CD14-positive monocyte (primary cell): ENCODE measurements at regions not wholly inside any gene's neighbourhood (a gene's known extent, or its start where the extent isn't known, plus 50 kb on each side); places are given as distances from the start of the nearest gene placed in this dataset.

Experiments used
- DNase-seq, 3 donors: peaks; one replicate each; pipeline ENCODE4 v3.0.0-alpha.2; 2011 to 2022
- H2AFZ ChIP-seq: 2 replicates; pipeline ENCODE4 v1.6.0; 2012; ENCODE audit warnings: mild to moderate bottlenecking, low read depth, low read length, inconsistent platforms; ENCODE audit not compliant: insufficient read depth, poor library complexity, severe bottlenecking
- H3K27ac ChIP-seq, 2 donors: 1 replicate in 1 of 2; 2 replicates in 1 of 2; pipeline ENCODE4 v1.5.1; 2012 to 2013; ENCODE audit warnings: low read length in 2 of 2, control low read depth in 1 of 2, inconsistent platforms in 1 of 2, low read depth in 1 of 2, mild to moderate bottlenecking in 1 of 2
- H3K27me3 ChIP-seq, 2 donors: one replicate each; pipeline versions ENCODE4 v1.6.0 to v1.6.1; 2011 to 2013; ENCODE audit warnings: low read length in 2 of 2; ENCODE audit not compliant: control insufficient read depth in 2 of 2, insufficient read depth in 2 of 2
- H3K36me3 ChIP-seq, 2 donors: replicated peaks in 1 of 2; 1 replicate in 1 of 2; 2 replicates in 1 of 2; pipeline versions ENCODE4 v1.5.1 to v1.6.1; 2012 to 2013; ENCODE audit warnings: low read length in 2 of 2, control low read depth in 1 of 2, inconsistent platforms in 1 of 2, mild to moderate bottlenecking in 1 of 2; ENCODE audit not compliant: insufficient read depth in 2 of 2, control insufficient read depth in 1 of 2
- H3K4me1 ChIP-seq, 2 donors: 1 replicate in 1 of 2; 2 replicates in 1 of 2; pipeline versions ENCODE4 v1.5.1 to v1.6.1; 2012 to 2013; ENCODE audit warnings: low read length in 2 of 2, control low read depth in 1 of 2, inconsistent platforms in 1 of 2, mild to moderate bottlenecking in 1 of 2, moderate library complexity in 1 of 2; ENCODE audit not compliant: insufficient read depth in 2 of 2, control insufficient read depth in 1 of 2
- H3K4me2 ChIP-seq: replicated peaks from 2 replicates; pipeline ENCODE3; 2012; ENCODE audit warnings: low read length, moderate library complexity, mild to moderate bottlenecking; ENCODE audit not compliant: poor library complexity, severe bottlenecking; ENCODE audit errors: extremely low read depth
- H3K4me3 ChIP-seq, 3 experiments: fragments of 200-600 bp in 1 of 3; sonication (generic) in 1 of 3; replicated peaks in 1 of 3; 1 replicate in 2 of 3; 2 replicates in 1 of 3; pipeline ENCODE4 v1.5.1; 2011 to 2013; ENCODE audit warnings: low read length in 3 of 3, mild to moderate bottlenecking in 3 of 3, control low read depth in 2 of 3, low read depth in 2 of 3, inconsistent platforms in 1 of 3, moderate library complexity in 1 of 3
- H3K79me2 ChIP-seq: 2 replicates; pipeline ENCODE4 v1.6.0; 2012; ENCODE audit warnings: mild to moderate bottlenecking, control low read depth, inconsistent platforms, low read length, moderate library complexity; ENCODE audit not compliant: insufficient read depth
- H3K9ac ChIP-seq: 2 replicates; pipeline ENCODE4 v1.6.0; 2017; ENCODE audit warnings: low read length, mild to moderate bottlenecking; ENCODE audit not compliant: insufficient read depth, poor library complexity, severe bottlenecking
- H3K9me3 ChIP-seq, 2 donors: replicated peaks in 1 of 2; 1 replicate in 1 of 2; 2 replicates in 1 of 2; pipeline versions ENCODE4 v1.5.1 to v1.6.1; 2012 to 2013; ENCODE audit warnings: low read length in 2 of 2, control low read depth in 1 of 2; ENCODE audit not compliant: control insufficient read depth in 1 of 2, insufficient read depth in 1 of 2
- H4K20me1 ChIP-seq: 2 replicates; pipeline ENCODE4 v1.6.0; 2012; ENCODE audit warnings: mild to moderate bottlenecking, low read length, control low read depth, moderate library complexity; ENCODE audit not compliant: insufficient read depth
- H3K27ac Mint-ChIP-seq, 7 donors: one replicate each; pipeline ENCODE4 v1.8.0; 2020; ENCODE audit warnings: mild to moderate bottlenecking in 7 of 7, mixed read lengths in 7 of 7, moderate library complexity in 6 of 7, inconsistent platforms in 2 of 7
- H3K27me3 Mint-ChIP-seq, 3 donors: one replicate each; pipeline ENCODE4 v1.8.0; 2021 to 2022; ENCODE audit warnings: low read depth in 3 of 3, mild to moderate bottlenecking in 3 of 3, mixed read lengths in 3 of 3, moderate library complexity in 3 of 3, inconsistent platforms in 1 of 3
- H3K36me3 Mint-ChIP-seq, 2 donors: one replicate each; pipeline ENCODE4 v1.8.0; 2020; ENCODE audit warnings: mixed read lengths in 2 of 2, inconsistent platforms in 1 of 2, mild to moderate bottlenecking in 1 of 2
- H3K4me1 Mint-ChIP-seq: one replicate; pipeline ENCODE4 v1.8.0; 2020; ENCODE audit warnings: mild to moderate bottlenecking, mixed read lengths
- H3K4me3 Mint-ChIP-seq, 2 donors: one replicate each; pipeline ENCODE4 v1.8.0; 2020; ENCODE audit warnings: mild to moderate bottlenecking in 2 of 2, mixed read lengths in 2 of 2, moderate library complexity in 1 of 2
- H3K9me3 Mint-ChIP-seq, 7 donors: one replicate each; pipeline ENCODE4 v1.8.0; 2020 to 2022; ENCODE audit warnings: mixed read lengths in 7 of 7, mild to moderate bottlenecking in 6 of 7, moderate library complexity in 6 of 7, inconsistent platforms in 2 of 7
- WGBS: methylation state at CpG from one replicate; pipeline ENCODE4 v1.1.5; 2013; ENCODE audit warnings: missing lambda C conversion rate; ENCODE audit not compliant: insufficient coverage; 5-methylcytosine and 5-hydroxymethylcytosine counted together
- intact Hi-C, 2 donors: fragments of 100-400 bp; cut with micrococcal nuclease; formaldehyde crosslinking; loops; one replicate each; pipeline versions ENCODE4 v1.15.0 to v1.15.1; 2023
- TF ChIP-seq, protein P1 (sequence below): fragments of 200-600 bp; IDR thresholded peaks from one replicate; pipeline ENCODE4 v1.8.0; 2022; ENCODE audit warnings: antibody characterized with exemption, mild to moderate bottlenecking

DNA sequence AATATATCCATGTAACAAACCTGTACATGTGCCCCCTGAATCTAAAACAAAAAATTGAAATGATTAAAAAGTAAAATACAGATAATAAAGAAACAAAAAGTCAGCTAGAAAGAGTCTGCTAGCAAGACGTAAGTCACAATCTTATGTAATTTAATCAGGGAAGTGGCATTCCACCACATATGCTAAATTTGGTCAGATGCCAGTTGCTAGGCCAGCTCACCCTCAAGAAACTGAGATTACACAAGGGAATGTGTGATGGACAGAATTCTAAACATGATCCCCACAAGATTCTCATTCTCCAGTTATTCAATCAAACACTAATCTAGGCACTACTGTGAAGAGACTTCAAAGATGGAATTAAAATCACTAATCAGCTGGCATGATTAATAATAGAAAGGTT is 689.3 kb downstream of the CENPC start:
- H3K36me3 ChIP-seq = no peaks in the 10 kb centered on the region
- H3K27ac Mint-ChIP-seq = no peak overlapping the region
- H3K4me1 Mint-ChIP-seq = no peaks in the 10 kb centered on the region
- no peaks in the 10 kb centered on the region for H3K9me3 ChIP-seq
- H3K27me3 Mint-ChIP-seq = no peaks in the 10 kb centered on the region
- no peaks in the 10 kb centered on the region for H3K4me1 ChIP-seq
- H3K27me3 ChIP-seq = no peaks in the 10 kb centered on the region
- TF ChIP-seq, protein P1, sequence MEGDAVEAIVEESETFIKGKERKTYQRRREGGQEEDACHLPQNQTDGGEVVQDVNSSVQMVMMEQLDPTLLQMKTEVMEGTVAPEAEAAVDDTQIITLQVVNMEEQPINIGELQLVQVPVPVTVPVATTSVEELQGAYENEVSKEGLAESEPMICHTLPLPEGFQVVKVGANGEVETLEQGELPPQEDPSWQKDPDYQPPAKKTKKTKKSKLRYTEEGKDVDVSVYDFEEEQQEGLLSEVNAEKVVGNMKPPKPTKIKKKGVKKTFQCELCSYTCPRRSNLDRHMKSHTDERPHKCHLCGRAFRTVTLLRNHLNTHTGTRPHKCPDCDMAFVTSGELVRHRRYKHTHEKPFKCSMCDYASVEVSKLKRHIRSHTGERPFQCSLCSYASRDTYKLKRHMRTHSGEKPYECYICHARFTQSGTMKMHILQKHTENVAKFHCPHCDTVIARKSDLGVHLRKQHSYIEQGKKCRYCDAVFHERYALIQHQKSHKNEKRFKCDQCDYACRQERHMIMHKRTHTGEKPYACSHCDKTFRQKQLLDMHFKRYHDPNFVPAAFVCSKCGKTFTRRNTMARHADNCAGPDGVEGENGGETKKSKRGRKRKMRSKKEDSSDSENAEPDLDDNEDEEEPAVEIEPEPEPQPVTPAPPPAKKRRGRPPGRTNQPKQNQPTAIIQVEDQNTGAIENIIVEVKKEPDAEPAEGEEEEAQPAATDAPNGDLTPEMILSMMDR = no peak
- H4K20me1 ChIP-seq = no peaks in the 10 kb centered on the region
- no peaks in the 10 kb centered on the region for H3K36me3 Mint-ChIP-seq
- H3K9me3 Mint-ChIP-seq = peaks cover 0 to 8% (median 3%) of the 10 kb centered on the region in 7 donors
- no peak for DNase-seq
- no peak overlapping the region for H3K4me3 Mint-ChIP-seq
- no peak overlapping the region for H3K4me2 ChIP-seq
- no peaks in the 10 kb centered on the region for H3K79me2 ChIP-seq
- no peak overlapping the region for H3K4me3 ChIP-seq
- H2AFZ ChIP-seq = no peak overlapping the region
- no peak overlapping the region for H3K27ac ChIP-seq
- WGBS = no CpG with 5 or more reads among the region's 1 CpG
- intact Hi-C loops = no loop called here
- no peak overlapping the region for H3K9ac ChIP-seq

DNA sequence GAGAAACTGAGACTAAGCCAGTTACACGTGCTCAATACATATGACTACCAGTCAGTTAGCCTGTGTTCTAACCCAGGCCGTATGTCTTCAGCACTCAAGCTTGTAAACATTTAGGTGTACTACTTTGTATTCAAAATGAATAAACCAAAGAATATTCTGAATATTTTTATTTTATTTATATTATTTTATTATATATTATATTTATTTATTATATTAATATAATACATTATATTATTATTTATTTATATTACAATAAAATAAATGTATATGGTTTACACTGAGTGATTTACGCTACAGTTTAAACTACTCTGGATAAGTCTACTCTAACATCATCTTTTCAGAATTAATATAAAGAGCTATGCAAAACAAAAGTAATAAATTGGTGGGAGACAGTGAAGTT is 691.5 kb downstream of the CENPC start:
- intact Hi-C loops = no loop called here

More for the DNA sequence above, 691.5 kb downstream of the CENPC start:
- no peaks in the 10 kb centered on the region for H3K36me3 ChIP-seq
- H3K27me3 ChIP-seq = no peaks in the 10 kb centered on the region
- no peak overlapping the region for H3K27ac ChIP-seq
- H3K36me3 Mint-ChIP-seq = no peaks in the 10 kb centered on the region
- DNase-seq = no peak
- no peaks in the 10 kb centered on the region for H3K27me3 Mint-ChIP-seq
- no CpG with 5 or more reads among the region's 3 CpGs for WGBS
- no peak overlapping the region for H2AFZ ChIP-seq
- no peaks in the 10 kb centered on the region for H3K9me3 ChIP-seq
- H3K4me1 ChIP-seq = no peaks in the 10 kb centered on the region
- H3K4me3 Mint-ChIP-seq = no peak overlapping the region
- no peaks in the 10 kb centered on the region for H3K4me1 Mint-ChIP-seq
- TF ChIP-seq, protein P1 = no peak
- H3K4me3 ChIP-seq = no peak overlapping the region
- H4K20me1 ChIP-seq = no peaks in the 10 kb centered on the region
- no peaks in the 10 kb centered on the region for H3K79me2 ChIP-seq
- no peak overlapping the region for H3K4me2 ChIP-seq
- H3K27ac Mint-ChIP-seq = no peak overlapping the region
- no peak overlapping the region for H3K9ac ChIP-seq
- peaks cover 0 to 4% (median 0%) of the 10 kb centered on the region in 7 donors for H3K9me3 Mint-ChIP-seq
